ENCODE measurements at regions not wholly inside any gene's neighbourhood (a gene's known extent, or its start where the extent isn't known, plus 50 kb on each side); places are given as distances from the start of the nearest gene placed in this dataset.

- CTCF ChIA-PET (ENCODE audit: partially characterized antibody): no interaction called here
- intact Hi-C loops (cut with micrococcal nuclease): no loop called here
- no peaks in the 10 kb centered on the region for H3K27me3 Mint-ChIP-seq
Observed at GRCh38 chr1:91584878-91585277, 84.2 kb downstream of the CDC7 start.

GRCh38 chr1:91585502-91585901, 84.9 kb downstream of the CDC7 start:
- no peak for DNase-seq
- Histone ChIP-seq H3K9me3 (ENCODE audit: control insufficient read depth in 1 of 2, low read length in 2 of 2) (no peaks in the 10 kb centered on the region), H3K27ac (ENCODE audit: low read depth, low read length) (no peak overlapping the region), H3K4me3 (ENCODE audit: low read length in 2 of 2) (no peak overlapping the region), H3K36me3 (ENCODE audit: insufficient read depth, low read length) (no peaks in the 10 kb centered on the region), H3K27me3 (ENCODE audit: insufficient read depth, low read length) (no peaks in the 10 kb centered on the region), H3K4me1 (ENCODE audit: insufficient read depth, low read length) (peaks cover 3% of the 10 kb centered on the region)
- ChIA-PET POLR2A (ENCODE audit: partially characterized antibody) (interaction anchor here (1.0 to 1.1 kb wide), 2 partner anchors 9 to 26 kb away, joined by 3 read pairs; no protein-coding TSS in a partner anchor), CTCF (ENCODE audit: partially characterized antibody) (no interaction called here)
- Mint-ChIP-seq H3K4me3 (no peak overlapping the region), H3K4me1 (peaks cover 5 to 9% (median 7%) of the 10 kb centered on the region in 4 donors), H3K9me3 (no peaks in the 10 kb centered on the region), H3K27me3 (no peaks in the 10 kb centered on the region), H3K27ac (peak overlapping the region in 1 of 7 donors; percentile 37), H3K36me3 (no peaks in the 10 kb centered on the region)
- intact Hi-C loops (cut with micrococcal nuclease): no loop called here

More at GRCh38 chr1:91584878-91585277, 84.2 kb downstream of the CDC7 start:
- Mint-ChIP-seq H3K27ac (peak overlapping the region in 2 of 7 donors; percentile 8 to 54), H3K9me3 (no peaks in the 10 kb centered on the region), H3K4me1 (peaks cover 6 to 11% (median 8%) of the 10 kb centered on the region in 4 donors), H3K4me3 (no peak overlapping the region), H3K36me3 (no peaks in the 10 kb centered on the region)
- no peak for DNase-seq
- Histone ChIP-seq H3K27me3 (ENCODE audit: insufficient read depth, low read length) (no peaks in the 10 kb centered on the region), H3K9me3 (ENCODE audit: control insufficient read depth in 1 of 2, low read length in 2 of 2) (no peaks in the 10 kb centered on the region), H3K4me3 (ENCODE audit: low read length in 2 of 2) (no peak overlapping the region), H3K36me3 (ENCODE audit: insufficient read depth, low read length) (no peaks in the 10 kb centered on the region), H3K4me1 (ENCODE audit: insufficient read depth, low read length) (peaks cover 3% of the 10 kb centered on the region), H3K27ac (ENCODE audit: low read depth, low read length) (no peak overlapping the region)
- POLR2A ChIA-PET (ENCODE audit: partially characterized antibody): interaction anchor here (0.6 kb wide), 1 partner anchor 56 kb away, joined by 3 read pairs; no protein-coding TSS in a partner anchor

- no peak overlapping the region for H3K4me3 ChIP-seq (ENCODE audit: low read length in 2 of 2)
- Mint-ChIP-seq H3K27ac (no peak overlapping the region), H3K4me1 (peaks cover 7 to 12% (median 10%) of the 10 kb centered on the region in 4 donors), H3K27me3 (no peaks in the 10 kb centered on the region), H3K4me3 (no peak overlapping the region), H3K36me3 (no peaks in the 10 kb centered on the region), H3K9me3 (no peaks in the 10 kb centered on the region)
- no peaks in the 10 kb centered on the region for H3K9me3 ChIP-seq (ENCODE audit: control insufficient read depth in 1 of 2, low read length in 2 of 2)
- H3K27me3 ChIP-seq (ENCODE audit: insufficient read depth, low read length): no peaks in the 10 kb centered on the region
- H3K27ac ChIP-seq (ENCODE audit: low read depth, low read length): no peak overlapping the region
- ChIA-PET CTCF (ENCODE audit: partially characterized antibody) (interaction anchor here (0.7 kb wide), 1 partner anchor 74 kb away, joined by 3 read pairs; no protein-coding TSS in a partner anchor), POLR2A (ENCODE audit: partially characterized antibody) (interaction anchor here (1.0 to 1.1 kb wide), 2 partner anchors 10 to 26 kb away, joined by 3 read pairs; no protein-coding TSS in a partner anchor)
- H3K4me1 ChIP-seq (ENCODE audit: insufficient read depth, low read length): peaks cover 6% of the 10 kb centered on the region
- no peaks in the 10 kb centered on the region for H3K36me3 ChIP-seq (ENCODE audit: insufficient read depth, low read length)
- no peak for DNase-seq
- intact Hi-C loops (cut with micrococcal nuclease): no loop called here
Observed at GRCh38 chr1:91585982-91586381, 85.3 kb downstream of the CDC7 start.

DNA sequence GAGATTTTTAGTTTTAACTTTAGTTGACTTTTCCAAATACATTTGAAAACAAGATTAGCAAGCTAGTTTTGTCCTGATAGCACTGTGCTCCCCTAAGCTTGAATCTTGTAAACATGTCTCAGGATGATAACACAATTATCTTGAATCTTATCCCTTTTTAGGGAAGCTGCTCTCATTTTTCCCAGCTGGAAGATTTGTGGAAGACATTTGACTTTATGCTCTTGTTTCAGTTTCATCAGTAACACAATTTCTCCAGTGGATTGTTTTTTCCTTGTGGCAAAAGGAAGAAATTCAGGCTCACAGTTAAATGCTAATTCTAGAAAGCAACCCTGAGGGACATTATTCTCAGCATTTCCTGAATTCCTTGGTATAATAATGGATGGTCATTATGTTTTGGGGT, 88.8 kb downstream of the CDC7 start:
- Mint-ChIP-seq H3K9me3 (peaks cover 0 to 2% (median 0%) of the 10 kb centered on the region in 8 donors), H3K27ac (peak overlapping the region in 1 of 7 donors; percentile 77), H3K27me3 (no peaks in the 10 kb centered on the region), H3K4me1 (peaks cover 23 to 35% (median 27%) of the 10 kb centered on the region in 4 donors), H3K36me3 (no peaks in the 10 kb centered on the region), H3K4me3 (no peak overlapping the region)
- H3K9me3 ChIP-seq (ENCODE audit: control insufficient read depth in 1 of 2, low read length in 2 of 2): no peaks in the 10 kb centered on the region
- DNase-seq: no peak
- H3K4me3 ChIP-seq (ENCODE audit: low read length in 2 of 2): no peak overlapping the region
- no peaks in the 10 kb centered on the region for H3K36me3 ChIP-seq (ENCODE audit: insufficient read depth, low read length)
- no peak overlapping the region for H3K27ac ChIP-seq (ENCODE audit: low read depth, low read length)
- no peaks in the 10 kb centered on the region for H3K27me3 ChIP-seq (ENCODE audit: insufficient read depth, low read length)
- ChIA-PET POLR2A (ENCODE audit: partially characterized antibody) (interaction anchor here (1.9 kb wide), 1 partner anchor 34 kb away, joined by 5 read pairs; no protein-coding TSS in a partner anchor), CTCF (ENCODE audit: partially characterized antibody) (interaction anchor here (1.2 to 1.6 kb wide), 2 partner anchors 18 to 135 kb away, joined by 4 to 6 read pairs; no protein-coding TSS in a partner anchor)
- intact Hi-C loops (cut with micrococcal nuclease): no loop called here
- H3K4me1 ChIP-seq (ENCODE audit: insufficient read depth, low read length): peaks cover 22% of the 10 kb centered on the region

DNA sequence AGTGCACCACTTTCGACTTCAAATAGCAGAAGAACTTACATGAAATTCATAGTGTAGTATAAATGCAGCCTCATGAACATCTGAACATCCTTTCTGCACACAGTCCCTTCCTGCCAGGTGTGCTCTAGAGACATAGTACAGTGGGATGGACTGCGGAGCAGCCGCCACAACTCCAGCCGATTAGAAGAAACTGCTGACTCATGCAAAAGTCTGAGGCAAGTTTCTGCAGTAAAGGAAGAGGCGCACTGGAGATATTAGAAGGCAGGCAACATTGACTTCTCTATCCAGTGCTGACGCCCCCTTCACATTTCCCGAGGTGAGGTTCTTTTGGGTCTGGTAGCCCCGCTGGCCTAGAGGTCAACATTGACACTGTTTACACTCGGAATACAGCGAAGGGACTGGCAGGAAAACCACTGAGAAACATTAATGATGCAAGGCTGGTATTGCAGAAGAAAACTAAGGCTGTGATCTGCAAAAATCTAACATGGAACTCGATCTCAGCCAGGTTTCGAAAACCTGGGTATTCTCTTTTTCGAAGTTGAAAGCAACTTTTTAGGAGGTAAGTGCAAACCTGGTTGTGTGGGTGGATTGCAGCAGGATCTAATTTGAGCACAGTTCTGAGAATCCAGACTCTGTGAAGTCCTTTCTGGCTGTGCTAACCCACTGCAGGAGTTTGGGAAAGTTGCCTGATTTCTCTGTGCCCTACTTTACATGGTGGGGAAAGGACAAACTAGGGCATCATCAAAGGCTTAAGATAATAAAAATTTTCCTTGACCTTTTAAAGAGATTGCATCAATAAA, 90.7 kb downstream of the CDC7 start:
- peak overlapping the region; percentile 18 to 32 for H3K4me3 ChIP-seq (ENCODE audit: low read length in 2 of 2)
- POLR2A ChIA-PET (ENCODE audit: partially characterized antibody): interaction anchor here (1.0 to 1.4 kb wide), 2 partner anchors 36 to 295 kb away, joined by 4 to 5 read pairs; no protein-coding TSS in a partner anchor

DNA sequence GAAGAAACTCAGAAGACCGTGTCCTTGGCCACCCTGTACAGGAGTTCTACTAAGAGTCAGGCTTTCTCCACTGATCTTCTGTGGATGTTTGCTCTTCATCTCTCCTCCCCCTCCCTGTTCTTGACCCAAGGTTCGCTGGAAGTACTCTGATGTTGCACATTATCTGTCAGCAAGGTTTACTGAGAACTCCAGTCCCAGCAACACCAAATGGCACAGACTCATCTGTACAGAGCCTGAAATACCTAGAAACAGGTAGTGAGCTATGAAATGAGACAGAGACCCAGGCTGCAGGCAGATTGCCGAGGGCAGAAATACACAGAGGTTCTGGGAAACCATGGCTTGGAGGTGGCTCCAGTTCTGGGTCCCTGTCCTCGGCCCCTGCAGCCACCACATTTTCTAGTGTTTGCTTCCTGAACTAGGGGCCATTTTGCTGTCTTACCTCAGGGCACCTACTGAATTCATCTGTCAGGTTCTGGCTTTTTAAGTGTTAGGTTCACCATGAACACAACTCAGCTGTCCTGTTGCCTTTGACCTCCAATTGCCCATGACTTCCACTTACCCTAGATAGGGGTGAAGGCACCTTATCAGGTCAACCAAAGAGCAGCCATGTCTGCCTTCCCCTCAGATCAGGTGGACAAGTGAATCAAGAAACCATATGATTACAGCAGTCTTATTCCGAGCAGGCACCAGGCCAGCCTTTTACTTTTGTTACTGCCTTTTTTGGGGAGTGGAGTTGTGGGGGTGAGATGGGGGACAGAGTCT, 92.2 kb downstream of the CDC7 start:
- Histone ChIP-seq H3K4me3 (ENCODE audit: low read length in 2 of 2) (no peak overlapping the region), H3K27me3 (ENCODE audit: insufficient read depth, low read length) (no peaks in the 10 kb centered on the region), H3K9me3 (ENCODE audit: control insufficient read depth in 1 of 2, low read length in 2 of 2) (no peaks in the 10 kb centered on the region), H3K36me3 (ENCODE audit: insufficient read depth, low read length) (no peaks in the 10 kb centered on the region), H3K4me1 (ENCODE audit: insufficient read depth, low read length) (peaks cover 22% of the 10 kb centered on the region), H3K27ac (ENCODE audit: low read depth, low read length) (no peak overlapping the region)
- no peak for DNase-seq
- Mint-ChIP-seq H3K4me1 (peaks cover 20 to 31% (median 23%) of the 10 kb centered on the region in 4 donors), H3K4me3 (peak overlapping the region in 4 of 8 donors; percentile 79 to 88 (median 82)), H3K9me3 (peaks cover 0 to 2% (median 0%) of the 10 kb centered on the region in 8 donors), H3K36me3 (no peaks in the 10 kb centered on the region), H3K27me3 (no peaks in the 10 kb centered on the region), H3K27ac (peak overlapping the region in 3 of 7 donors; percentile 53 to 83 (median 64))
- intact Hi-C loops (cut with micrococcal nuclease): no loop called here
- CTCF ChIA-PET (ENCODE audit: partially characterized antibody): interaction anchor here (0.7 kb wide), 1 partner anchor 80 kb away, joined by 4 read pairs; no protein-coding TSS in a partner anchor
- POLR2A ChIA-PET (ENCODE audit: partially characterized antibody): interaction anchor here (1.4 kb wide), 1 partner anchor 37 kb away, joined by 5 read pairs; no protein-coding TSS in a partner anchor

More for the DNA sequence above, 90.7 kb downstream of the CDC7 start:
- no peaks in the 10 kb centered on the region for H3K36me3 Mint-ChIP-seq
- H3K4me1 Mint-ChIP-seq: peaks cover 20 to 26% (median 21%) of the 10 kb centered on the region in 4 donors
- Histone ChIP-seq H3K4me1 (ENCODE audit: insufficient read depth, low read length) (peaks cover 22% of the 10 kb centered on the region), H3K9me3 (ENCODE audit: control insufficient read depth in 1 of 2, low read length in 2 of 2) (no peaks in the 10 kb centered on the region), H3K27me3 (ENCODE audit: insufficient read depth, low read length) (no peaks in the 10 kb centered on the region), H3K27ac (ENCODE audit: low read depth, low read length) (no peak overlapping the region), H3K36me3 (ENCODE audit: insufficient read depth, low read length) (no peaks in the 10 kb centered on the region)
- H3K9me3 Mint-ChIP-seq: peaks cover 0 to 2% (median 0%) of the 10 kb centered on the region in 8 donors
- intact Hi-C loops (cut with micrococcal nuclease): loop anchor here (1.0 kb wide), 1 partner anchor 35 kb away; no protein-coding TSS in a partner anchor
- no peaks in the 10 kb centered on the region for H3K27me3 Mint-ChIP-seq
- H3K4me3 Mint-ChIP-seq: peak overlapping the region; percentile 67 to 88 (median 80)
- peak in 3 of 5 donors; percentile 10 to 28 (median 17) for DNase-seq
- CTCF ChIA-PET (ENCODE audit: partially characterized antibody): no interaction called here
- H3K27ac Mint-ChIP-seq: peak overlapping the region in 6 of 7 donors; percentile 41 to 85 (median 73)

Measured in CD4-positive, alpha-beta memory T cell (primary cell).